ENCODE measurements at regions not wholly inside any gene's neighbourhood (a gene's known extent, or its start where the extent isn't known, plus 50 kb on each side); places are given as distances from the start of the nearest gene placed in this dataset.

DNA sequence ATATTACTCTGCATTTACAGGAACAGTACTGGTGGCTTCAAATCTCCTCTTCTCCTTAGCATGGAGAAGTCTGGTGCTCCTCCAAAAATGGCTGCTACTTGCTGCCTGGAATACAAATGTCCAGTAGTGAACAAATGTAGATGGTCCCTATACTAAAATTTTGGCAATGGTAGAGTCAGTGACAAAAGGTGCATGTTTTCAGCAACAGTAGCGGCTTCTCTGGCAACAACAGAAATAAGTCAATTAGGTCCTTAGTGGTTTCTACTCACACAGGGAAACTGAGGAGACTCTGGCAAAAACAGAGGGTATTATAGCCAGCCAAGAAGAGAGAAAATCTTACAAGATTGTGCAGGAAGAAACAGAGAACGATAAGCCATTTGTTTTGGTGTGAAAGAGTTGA is 1368.4 kb upstream of the ADGRL3 start:
- no peak for TF ChIP-seq EZH2 (IDR thresholded peaks at IDR 0.05; ENCODE audit: insufficient read depth, poor library complexity, severe bottlenecking)
- no peak for TF ChIP-seq EZH2phosphoT487 (IDR thresholded peaks at IDR 0.05; ENCODE audit: insufficient read depth, low read depth)

Measured in GM23248 (cell line).